Neural progenitor cell (in vitro differentiated cells): ENCODE measurements at regions not wholly inside any gene's neighbourhood (a gene's known extent, or its start where the extent isn't known, plus 50 kb on each side); places are given as distances from the start of the nearest gene placed in this dataset.

Experiments used
- EZH2 ChIP-seq: fragments of 200-600 bp; sonication (generic); IDR thresholded peaks from 2 replicates; pipeline ENCODE4 v1.6.1; 2017; ENCODE audit warnings: antibody characterized with exemption, mild to moderate bottlenecking, moderate library complexity
- EZH2phosphoT487 ChIP-seq: fragments of 200-600 bp; sonication (generic); IDR thresholded peaks from 2 replicates; pipeline ENCODE4 v1.6.1; 2017; ENCODE audit warnings: antibody characterized with exemption
- TF ChIP-seq, protein P1 (sequence below): fragments of 200-600 bp; sonication (generic); IDR thresholded peaks from 2 replicates; pipeline ENCODE4 v1.5.1; 2017; ENCODE audit warnings: antibody characterized with exemption, mild to moderate bottlenecking

DNA sequence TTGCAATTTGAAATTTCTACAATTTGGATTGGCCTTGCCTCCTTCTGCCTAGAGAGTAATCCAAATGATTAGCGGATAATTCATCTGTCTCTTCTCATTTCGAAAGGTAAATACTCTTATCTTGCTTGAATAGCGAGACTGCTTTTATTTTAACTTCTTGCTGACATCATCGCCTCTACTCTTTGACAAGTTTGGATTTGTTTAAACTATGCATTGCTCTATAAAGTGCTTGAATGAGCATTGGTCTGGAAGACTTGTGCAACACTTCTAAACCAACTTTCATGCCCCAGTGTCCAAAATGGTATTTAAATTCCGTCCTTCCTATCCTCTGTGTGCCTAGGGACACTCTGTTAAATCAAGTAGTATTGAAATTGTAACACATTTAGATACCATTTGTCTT, 384.1 kb upstream of the SLC35B3 start:
- TF ChIP-seq, protein P1, sequence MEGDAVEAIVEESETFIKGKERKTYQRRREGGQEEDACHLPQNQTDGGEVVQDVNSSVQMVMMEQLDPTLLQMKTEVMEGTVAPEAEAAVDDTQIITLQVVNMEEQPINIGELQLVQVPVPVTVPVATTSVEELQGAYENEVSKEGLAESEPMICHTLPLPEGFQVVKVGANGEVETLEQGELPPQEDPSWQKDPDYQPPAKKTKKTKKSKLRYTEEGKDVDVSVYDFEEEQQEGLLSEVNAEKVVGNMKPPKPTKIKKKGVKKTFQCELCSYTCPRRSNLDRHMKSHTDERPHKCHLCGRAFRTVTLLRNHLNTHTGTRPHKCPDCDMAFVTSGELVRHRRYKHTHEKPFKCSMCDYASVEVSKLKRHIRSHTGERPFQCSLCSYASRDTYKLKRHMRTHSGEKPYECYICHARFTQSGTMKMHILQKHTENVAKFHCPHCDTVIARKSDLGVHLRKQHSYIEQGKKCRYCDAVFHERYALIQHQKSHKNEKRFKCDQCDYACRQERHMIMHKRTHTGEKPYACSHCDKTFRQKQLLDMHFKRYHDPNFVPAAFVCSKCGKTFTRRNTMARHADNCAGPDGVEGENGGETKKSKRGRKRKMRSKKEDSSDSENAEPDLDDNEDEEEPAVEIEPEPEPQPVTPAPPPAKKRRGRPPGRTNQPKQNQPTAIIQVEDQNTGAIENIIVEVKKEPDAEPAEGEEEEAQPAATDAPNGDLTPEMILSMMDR = no peak
- TF ChIP-seq EZH2 (no peak), EZH2phosphoT487 (no peak)
